ENCODE measurements at regions not wholly inside any gene's neighbourhood (a gene's known extent, or its start where the extent isn't known, plus 50 kb on each side); places are given as distances from the start of the nearest gene placed in this dataset.

DNA sequence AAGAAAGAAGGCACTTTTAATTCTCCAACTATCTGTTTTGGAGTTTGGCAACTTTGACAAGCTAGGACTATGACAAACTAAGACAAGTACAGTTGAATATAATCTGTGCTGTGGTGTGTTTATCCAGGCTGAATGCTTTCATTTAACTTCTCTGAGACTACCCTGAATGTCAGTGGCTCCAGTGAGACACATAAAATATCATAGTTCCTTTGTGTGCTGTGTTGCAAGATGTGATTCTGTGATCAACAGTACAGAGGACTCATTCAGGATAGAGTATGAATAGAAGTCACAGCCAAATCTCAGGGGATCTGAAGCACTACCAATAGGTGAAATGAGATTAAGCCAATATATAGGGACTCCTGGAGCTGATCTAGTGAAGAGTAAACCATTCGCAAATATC lies 876.9 kb upstream of the FBXO33 start (continued):
- no peak for TF ChIP-seq RFX5 (IDR thresholded peaks at IDR 0.05; ENCODE audit: low read length)

GRCh38 chr14:40308240-40308639 lies 876.0 kb upstream of the FBXO33 start:
- no peak for DNase-seq
- WGBS (ENCODE audit: low lambda C conversion rate), result 6% methylated on average over 1 of the region's 3 CpGs
- H3K4me2 ChIP-seq, result no peak overlapping the region
- no peaks in the 10 kb centered on the region for H3K36me3 ChIP-seq (replicated peaks in 1 of 2; ENCODE audit: control insufficient read depth in 1 of 2, insufficient read depth in 2 of 2, low read length in 1 of 2)
- no peak overlapping the region for H3K27ac ChIP-seq (ENCODE audit: low read depth in 2 of 2, low read length in 1 of 2)
- no peak overlapping the region for H3K4me3 ChIP-seq (ENCODE audit: low read depth in 2 of 2, low read length in 1 of 2)
- TF ChIP-seq JUND (IDR thresholded peaks at IDR 0.05) (no peak), TAF1 (IDR thresholded peaks at IDR 0.05; ENCODE audit: borderline replicate concordance, low read depth, low read length) (no peak), MEF2A (IDR thresholded peaks at IDR 0.05; ENCODE audit: borderline replicate concordance, low read depth) (no peak), POLR2AphosphoS5 (IDR thresholded peaks at IDR 0.05; ENCODE audit: low read depth, low read length) (no peak), PBX3 (IDR thresholded peaks at IDR 0.05) (no peak), RXRA (IDR thresholded peaks at IDR 0.05; ENCODE audit: borderline replicate concordance, low read depth) (no peak), RCOR1 (IDR thresholded peaks at IDR 0.05; ENCODE audit: low read length) (no peak), TEAD4 (IDR thresholded peaks at IDR 0.05; ENCODE audit: borderline replicate concordance, insufficient read depth) (no peak), CTCF (IDR thresholded peaks at IDR 0.05) (no peak), EZH2phosphoT487 (IDR thresholded peaks at IDR 0.05; ENCODE audit: borderline replicate concordance, low read depth) (no peak), EP300 (IDR thresholded peaks at IDR 0.05; ENCODE audit: borderline replicate concordance in 1 of 2, low read depth in 1 of 2, low read length in 1 of 2) (no peak), GABPA (IDR thresholded peaks at IDR 0.05; ENCODE audit: low read depth) (no peak)
- TF ChIP-seq, protein P1, sequence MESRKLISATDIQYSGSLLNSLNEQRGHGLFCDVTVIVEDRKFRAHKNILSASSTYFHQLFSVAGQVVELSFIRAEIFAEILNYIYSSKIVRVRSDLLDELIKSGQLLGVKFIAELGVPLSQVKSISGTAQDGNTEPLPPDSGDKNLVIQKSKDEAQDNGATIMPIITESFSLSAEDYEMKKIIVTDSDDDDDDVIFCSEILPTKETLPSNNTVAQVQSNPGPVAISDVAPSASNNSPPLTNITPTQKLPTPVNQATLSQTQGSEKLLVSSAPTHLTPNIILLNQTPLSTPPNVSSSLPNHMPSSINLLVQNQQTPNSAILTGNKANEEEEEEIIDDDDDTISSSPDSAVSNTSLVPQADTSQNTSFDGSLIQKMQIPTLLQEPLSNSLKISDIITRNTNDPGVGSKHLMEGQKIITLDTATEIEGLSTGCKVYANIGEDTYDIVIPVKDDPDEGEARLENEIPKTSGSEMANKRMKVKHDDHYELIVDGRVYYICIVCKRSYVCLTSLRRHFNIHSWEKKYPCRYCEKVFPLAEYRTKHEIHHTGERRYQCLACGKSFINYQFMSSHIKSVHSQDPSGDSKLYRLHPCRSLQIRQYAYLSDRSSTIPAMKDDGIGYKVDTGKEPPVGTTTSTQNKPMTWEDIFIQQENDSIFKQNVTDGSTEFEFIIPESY (IDR thresholded peaks at IDR 0.05; ENCODE audit: borderline replicate concordance, low read depth), result no peak
- TF ChIP-seq, protein P2, sequence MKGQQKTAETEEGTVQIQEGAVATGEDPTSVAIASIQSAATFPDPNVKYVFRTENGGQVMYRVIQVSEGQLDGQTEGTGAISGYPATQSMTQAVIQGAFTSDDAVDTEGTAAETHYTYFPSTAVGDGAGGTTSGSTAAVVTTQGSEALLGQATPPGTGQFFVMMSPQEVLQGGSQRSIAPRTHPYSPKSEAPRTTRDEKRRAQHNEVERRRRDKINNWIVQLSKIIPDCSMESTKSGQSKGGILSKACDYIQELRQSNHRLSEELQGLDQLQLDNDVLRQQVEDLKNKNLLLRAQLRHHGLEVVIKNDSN (IDR thresholded peaks at IDR 0.05; ENCODE audit: borderline replicate concordance, low read depth), result no peak
- TF ChIP-seq, protein P3, sequence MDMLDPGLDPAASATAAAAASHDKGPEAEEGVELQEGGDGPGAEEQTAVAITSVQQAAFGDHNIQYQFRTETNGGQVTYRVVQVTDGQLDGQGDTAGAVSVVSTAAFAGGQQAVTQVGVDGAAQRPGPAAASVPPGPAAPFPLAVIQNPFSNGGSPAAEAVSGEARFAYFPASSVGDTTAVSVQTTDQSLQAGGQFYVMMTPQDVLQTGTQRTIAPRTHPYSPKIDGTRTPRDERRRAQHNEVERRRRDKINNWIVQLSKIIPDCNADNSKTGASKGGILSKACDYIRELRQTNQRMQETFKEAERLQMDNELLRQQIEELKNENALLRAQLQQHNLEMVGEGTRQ (IDR thresholded peaks at IDR 0.05; ENCODE audit: borderline replicate concordance, low read depth, low read length), result no peak
- ChIA-PET CTCF (no interaction called here), POLR2A (no interaction called here)
- no peaks in the 10 kb centered on the region for H3K79me2 ChIP-seq (ENCODE audit: insufficient read depth)
- H4K20me1 ChIP-seq (ENCODE audit: insufficient read depth), result no peaks in the 10 kb centered on the region
- no peaks in the 10 kb centered on the region for H3K4me1 ChIP-seq (ENCODE audit: control insufficient read depth in 1 of 2, insufficient read depth in 2 of 2, low read depth in 1 of 2, low read length in 1 of 2)
- H3K9ac ChIP-seq, result no peak overlapping the region
- H3K9me3 ChIP-seq, result no peaks in the 10 kb centered on the region
- no peaks in the 10 kb centered on the region for H3F3A ChIP-seq (replicated peaks; ENCODE audit: insufficient read depth)
- no peaks in the 10 kb centered on the region for H3K27me3 ChIP-seq (ENCODE audit: insufficient read depth)
- H3K9me2 ChIP-seq, result no peaks in the 10 kb centered on the region
- H2AFZ ChIP-seq (ENCODE audit: low read depth), result no peak overlapping the region
